Kidney (tissue), 13 donors: ENCODE measurements at regions not wholly inside any gene's neighbourhood (a gene's known extent, or its start where the extent isn't known, plus 50 kb on each side); places are given as distances from the start of the nearest gene placed in this dataset.

Experiments used
- DNase-seq, 5 donors: peaks; one replicate each; pipeline ENCODE4 v3.0.0-alpha.2; 2013 to 2020
- FAIRE-seq: peaks from 2 replicates; lab custom pipeline; 2012; peaks lifted over from hg19 to GRCh38; lab: Jason Lieb, UNC
- H3K27ac ChIP-seq, 2 donors: one replicate each; pipeline ENCODE4 v1.7.0; 2013; ENCODE audit warnings: low read depth in 2 of 2, low read length in 2 of 2, inconsistent platforms in 1 of 2
- H3K27me3 ChIP-seq: one replicate; pipeline ENCODE4 v1.7.1; 2013; ENCODE audit warnings: low read length, inconsistent platforms; ENCODE audit not compliant: control insufficient read depth, insufficient read depth
- H3K36me3 ChIP-seq, 3 donors: one replicate each; pipeline versions ENCODE4 v1.7.0 to v1.7.1; 2013; ENCODE audit warnings: low read length in 3 of 3, control low read depth in 1 of 3, inconsistent platforms in 1 of 3; ENCODE audit not compliant: insufficient read depth in 3 of 3, control insufficient read depth in 2 of 3
- H3K4me1 ChIP-seq, 3 donors: one replicate each; pipeline versions ENCODE4 v1.7.0 to v1.7.1; 2013; ENCODE audit warnings: low read length in 3 of 3, inconsistent platforms in 1 of 3, low read depth in 1 of 3; ENCODE audit not compliant: control insufficient read depth in 2 of 3, insufficient read depth in 2 of 3
- H3K4me3 ChIP-seq, 3 donors: one replicate each; pipeline versions ENCODE4 v1.7.0 to v1.8.1; 2013; ENCODE audit warnings: low read length in 3 of 3, control low read depth in 1 of 3, inconsistent platforms in 1 of 3
- H3K9ac ChIP-seq, 3 donors: one replicate each; pipeline versions ENCODE4 v1.7.0 to v1.7.1; 2013; ENCODE audit warnings: low read length in 3 of 3, control low read depth in 1 of 3, inconsistent platforms in 1 of 3
- H3K9me3 ChIP-seq, 3 donors: one replicate each; pipeline versions ENCODE4 v1.7.0 to v1.7.1; 2013; ENCODE audit warnings: low read length in 3 of 3, control low read depth in 1 of 3, inconsistent platforms in 1 of 3; ENCODE audit not compliant: control insufficient read depth in 2 of 3, insufficient read depth in 1 of 3
- intact Hi-C: fragments of 100-400 bp; cut with DNase I; formaldehyde crosslinking; loops from one replicate; pipeline ENCODE4 v1.11.1; 2022
- TF ChIP-seq, protein P1 (sequence below): IDR thresholded peaks from 3 replicates; pipeline ENCODE4 v1.5.1; 2012; ENCODE audit warnings: mild to moderate bottlenecking, moderate library complexity, borderline replicate concordance; ENCODE audit not compliant: insufficient read depth; ENCODE audit errors: extremely low read depth
- donor health status: control.
- donor health status: control.
- donor health status: control.
- donor health status: control.
- donor health status: control.
- donor health status: DM: yes; HTN: yes; CAD: no.
- donor health status: Normal renal cell carcinoma (clear cell type).

DNA sequence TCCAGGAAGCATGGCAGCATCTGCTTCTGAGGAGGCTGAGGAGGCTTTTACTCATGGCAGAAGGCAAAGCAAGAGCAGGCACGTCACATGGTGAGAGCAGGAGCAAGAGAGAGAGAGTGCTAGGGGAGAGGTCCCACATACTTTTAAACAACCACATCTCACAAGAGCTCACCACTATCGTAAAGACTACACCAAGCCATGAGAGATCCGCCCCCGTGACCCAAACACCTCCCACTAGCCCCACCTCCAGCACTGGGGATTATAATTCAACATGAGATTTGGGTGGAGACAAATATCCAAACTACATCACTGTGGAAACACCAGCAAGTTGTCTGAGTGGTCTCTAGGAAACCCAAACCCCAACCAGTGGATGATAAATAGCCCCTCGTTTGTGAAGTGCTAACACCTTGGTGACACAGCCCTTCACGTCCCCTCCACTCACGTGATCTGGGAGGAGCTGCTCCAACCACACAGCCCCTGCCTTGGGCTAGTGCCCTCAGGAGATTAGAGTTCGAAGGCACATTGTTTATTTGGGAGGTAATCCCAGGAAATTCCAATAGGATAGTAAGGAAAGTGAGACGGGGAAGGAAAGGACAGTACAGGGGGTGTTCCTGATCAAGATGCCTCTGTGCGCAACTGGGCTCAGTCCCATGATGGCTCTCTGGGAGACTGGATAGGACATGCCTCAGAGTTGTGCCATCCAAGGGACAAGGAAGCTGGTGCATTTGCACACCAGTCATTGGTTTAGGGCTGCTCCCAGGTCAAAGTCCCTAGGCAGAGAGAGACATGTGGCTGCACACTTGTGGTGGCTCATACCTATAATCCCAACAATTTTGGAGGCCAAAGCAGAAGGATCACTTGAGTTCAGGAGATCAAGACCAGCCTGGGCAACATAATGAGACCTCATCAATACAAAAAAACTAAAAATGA, 80.6 kb upstream of the CTNNB1 start:
- no peaks in the 10 kb centered on the region for H3K36me3 ChIP-seq
- peak in 2 of 5 donors; percentile 13 to 30 for DNase-seq
- no peaks in the 10 kb centered on the region for H3K27me3 ChIP-seq
- intact Hi-C loops = no loop called here
- no peak overlapping the region for H3K4me3 ChIP-seq
- no peaks in the 10 kb centered on the region for H3K4me1 ChIP-seq
- no peak for FAIRE-seq
- no peaks in the 10 kb centered on the region for H3K9me3 ChIP-seq
- TF ChIP-seq, protein P1, sequence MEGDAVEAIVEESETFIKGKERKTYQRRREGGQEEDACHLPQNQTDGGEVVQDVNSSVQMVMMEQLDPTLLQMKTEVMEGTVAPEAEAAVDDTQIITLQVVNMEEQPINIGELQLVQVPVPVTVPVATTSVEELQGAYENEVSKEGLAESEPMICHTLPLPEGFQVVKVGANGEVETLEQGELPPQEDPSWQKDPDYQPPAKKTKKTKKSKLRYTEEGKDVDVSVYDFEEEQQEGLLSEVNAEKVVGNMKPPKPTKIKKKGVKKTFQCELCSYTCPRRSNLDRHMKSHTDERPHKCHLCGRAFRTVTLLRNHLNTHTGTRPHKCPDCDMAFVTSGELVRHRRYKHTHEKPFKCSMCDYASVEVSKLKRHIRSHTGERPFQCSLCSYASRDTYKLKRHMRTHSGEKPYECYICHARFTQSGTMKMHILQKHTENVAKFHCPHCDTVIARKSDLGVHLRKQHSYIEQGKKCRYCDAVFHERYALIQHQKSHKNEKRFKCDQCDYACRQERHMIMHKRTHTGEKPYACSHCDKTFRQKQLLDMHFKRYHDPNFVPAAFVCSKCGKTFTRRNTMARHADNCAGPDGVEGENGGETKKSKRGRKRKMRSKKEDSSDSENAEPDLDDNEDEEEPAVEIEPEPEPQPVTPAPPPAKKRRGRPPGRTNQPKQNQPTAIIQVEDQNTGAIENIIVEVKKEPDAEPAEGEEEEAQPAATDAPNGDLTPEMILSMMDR = no peak
- no peak overlapping the region for H3K27ac ChIP-seq
- no peak overlapping the region for H3K9ac ChIP-seq

DNA sequence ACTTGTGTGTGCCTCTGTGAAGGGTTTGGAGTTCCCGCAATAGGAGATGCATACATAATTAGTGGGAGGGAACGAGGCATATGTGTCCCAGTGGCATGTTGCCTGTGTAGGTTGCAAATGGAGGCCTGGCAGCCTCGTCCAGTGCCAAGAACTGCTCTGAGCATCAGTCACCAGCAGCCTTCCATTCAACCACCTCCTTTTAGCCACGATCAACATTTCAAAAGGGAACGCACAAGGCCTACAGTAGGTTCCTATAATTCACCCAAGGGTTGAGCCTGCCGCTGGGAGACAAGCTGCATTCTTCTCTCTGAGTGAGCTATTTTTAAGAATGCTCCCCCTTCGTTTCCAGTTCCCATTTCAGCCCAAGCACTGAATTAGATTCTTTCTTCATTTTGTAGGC, 78.8 kb upstream of the CTNNB1 start:
- H3K9me3 ChIP-seq = peaks cover 0 to 6% (median 0%) of the 10 kb centered on the region in 3 donors
- H3K4me3 ChIP-seq = no peak overlapping the region
- no peaks in the 10 kb centered on the region for H3K36me3 ChIP-seq
- H3K27me3 ChIP-seq = no peaks in the 10 kb centered on the region
- TF ChIP-seq, protein P1 = no peak
- FAIRE-seq (no peak), DNase-seq (peak in 1 of 5 donors; percentile 8)
- no peaks in the 10 kb centered on the region for H3K4me1 ChIP-seq
- H3K9ac ChIP-seq = no peak overlapping the region
- intact Hi-C loops = no loop called here
- no peak overlapping the region for H3K27ac ChIP-seq

GRCh38 chr3:41125258-41125657, 74.0 kb upstream of the CTNNB1 start:
- H3K4me3 ChIP-seq = no peak overlapping the region
- H3K27ac ChIP-seq = no peak overlapping the region
- intact Hi-C loops = no loop called here
- DNase-seq = no peak
- H3K9ac ChIP-seq = no peak overlapping the region
- H3K9me3 ChIP-seq = peaks cover 0 to 16% (median 0%) of the 10 kb centered on the region in 3 donors
- H3K27me3 ChIP-seq = no peaks in the 10 kb centered on the region
- TF ChIP-seq, protein P1 = no peak
- no peaks in the 10 kb centered on the region for H3K36me3 ChIP-seq
- FAIRE-seq = no peak
- H3K4me1 ChIP-seq = no peaks in the 10 kb centered on the region
